ENCODE measurements at regions not wholly inside any gene's neighbourhood (a gene's known extent, or its start where the extent isn't known, plus 50 kb on each side); places are given as distances from the start of the nearest gene placed in this dataset.

DNA sequence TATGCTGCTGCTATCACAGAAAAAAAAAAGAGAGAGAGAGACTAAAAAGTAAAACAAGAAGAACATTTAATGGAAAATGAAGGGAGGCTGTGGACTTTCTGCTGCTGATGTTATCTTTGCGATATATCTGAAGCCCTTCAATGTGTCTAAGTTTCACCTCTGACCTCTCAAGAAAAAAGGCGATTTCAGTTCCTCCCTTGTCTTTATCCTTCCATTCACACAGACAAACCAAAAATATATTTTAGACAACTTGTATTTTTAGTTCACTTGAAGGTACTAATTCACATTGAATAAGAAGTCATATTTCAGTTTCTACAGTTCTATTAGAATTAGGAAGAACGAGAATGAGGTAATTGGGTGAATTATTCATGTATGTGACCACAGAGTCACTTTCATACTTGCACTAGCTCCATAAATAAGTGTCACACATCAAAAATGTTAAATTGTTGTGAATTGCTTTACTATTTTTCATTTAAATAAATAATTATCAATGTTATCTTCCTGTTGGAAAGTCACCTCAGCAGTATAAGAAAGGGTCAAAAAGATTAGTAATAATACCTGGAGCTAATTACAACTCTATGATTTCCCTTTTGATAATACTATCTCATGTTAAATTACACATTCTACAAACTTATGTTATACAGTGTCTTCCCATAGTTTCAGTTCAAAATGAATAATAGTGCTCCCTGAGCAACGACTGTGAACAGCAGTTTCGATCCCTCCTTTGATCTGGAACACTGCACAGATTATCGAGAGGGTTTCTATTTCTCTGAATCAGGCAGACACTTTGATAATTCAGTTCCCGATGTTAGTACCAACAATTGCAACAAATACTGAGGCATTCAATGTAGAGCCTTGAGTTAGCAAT is 85.2 kb upstream of the PLCB4 start:
- TF ChIP-seq, protein P1, sequence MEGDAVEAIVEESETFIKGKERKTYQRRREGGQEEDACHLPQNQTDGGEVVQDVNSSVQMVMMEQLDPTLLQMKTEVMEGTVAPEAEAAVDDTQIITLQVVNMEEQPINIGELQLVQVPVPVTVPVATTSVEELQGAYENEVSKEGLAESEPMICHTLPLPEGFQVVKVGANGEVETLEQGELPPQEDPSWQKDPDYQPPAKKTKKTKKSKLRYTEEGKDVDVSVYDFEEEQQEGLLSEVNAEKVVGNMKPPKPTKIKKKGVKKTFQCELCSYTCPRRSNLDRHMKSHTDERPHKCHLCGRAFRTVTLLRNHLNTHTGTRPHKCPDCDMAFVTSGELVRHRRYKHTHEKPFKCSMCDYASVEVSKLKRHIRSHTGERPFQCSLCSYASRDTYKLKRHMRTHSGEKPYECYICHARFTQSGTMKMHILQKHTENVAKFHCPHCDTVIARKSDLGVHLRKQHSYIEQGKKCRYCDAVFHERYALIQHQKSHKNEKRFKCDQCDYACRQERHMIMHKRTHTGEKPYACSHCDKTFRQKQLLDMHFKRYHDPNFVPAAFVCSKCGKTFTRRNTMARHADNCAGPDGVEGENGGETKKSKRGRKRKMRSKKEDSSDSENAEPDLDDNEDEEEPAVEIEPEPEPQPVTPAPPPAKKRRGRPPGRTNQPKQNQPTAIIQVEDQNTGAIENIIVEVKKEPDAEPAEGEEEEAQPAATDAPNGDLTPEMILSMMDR (IDR thresholded peaks at IDR 0.05), result no peak
- TF ChIP-seq POLR2AphosphoS5 (IDR thresholded peaks at IDR 0.05), result no peak
